ENCODE measurements at regions not wholly inside any gene's neighbourhood (a gene's known extent, or its start where the extent isn't known, plus 50 kb on each side); places are given as distances from the start of the nearest gene placed in this dataset.

DNA sequence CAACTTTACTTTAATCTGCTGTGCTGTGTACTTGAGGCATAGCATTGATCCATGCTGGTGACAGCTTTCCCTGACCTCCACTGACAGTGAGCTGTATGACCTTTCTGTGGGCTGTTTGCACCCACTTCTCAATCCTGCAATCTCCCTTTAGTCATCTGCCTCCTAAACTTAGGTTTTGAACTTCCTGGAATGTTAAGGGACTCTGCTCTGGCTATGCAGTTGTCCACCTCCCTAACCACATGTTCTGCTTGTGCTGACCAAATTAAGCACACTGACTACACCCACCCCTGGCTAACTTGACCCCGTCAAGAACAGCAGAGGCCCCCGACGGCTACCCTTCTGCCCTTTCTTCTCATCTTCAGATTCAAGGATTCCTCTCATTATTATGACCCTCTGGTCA lies 89.1 kb upstream of the NTM start:
- TF ChIP-seq, protein P1, sequence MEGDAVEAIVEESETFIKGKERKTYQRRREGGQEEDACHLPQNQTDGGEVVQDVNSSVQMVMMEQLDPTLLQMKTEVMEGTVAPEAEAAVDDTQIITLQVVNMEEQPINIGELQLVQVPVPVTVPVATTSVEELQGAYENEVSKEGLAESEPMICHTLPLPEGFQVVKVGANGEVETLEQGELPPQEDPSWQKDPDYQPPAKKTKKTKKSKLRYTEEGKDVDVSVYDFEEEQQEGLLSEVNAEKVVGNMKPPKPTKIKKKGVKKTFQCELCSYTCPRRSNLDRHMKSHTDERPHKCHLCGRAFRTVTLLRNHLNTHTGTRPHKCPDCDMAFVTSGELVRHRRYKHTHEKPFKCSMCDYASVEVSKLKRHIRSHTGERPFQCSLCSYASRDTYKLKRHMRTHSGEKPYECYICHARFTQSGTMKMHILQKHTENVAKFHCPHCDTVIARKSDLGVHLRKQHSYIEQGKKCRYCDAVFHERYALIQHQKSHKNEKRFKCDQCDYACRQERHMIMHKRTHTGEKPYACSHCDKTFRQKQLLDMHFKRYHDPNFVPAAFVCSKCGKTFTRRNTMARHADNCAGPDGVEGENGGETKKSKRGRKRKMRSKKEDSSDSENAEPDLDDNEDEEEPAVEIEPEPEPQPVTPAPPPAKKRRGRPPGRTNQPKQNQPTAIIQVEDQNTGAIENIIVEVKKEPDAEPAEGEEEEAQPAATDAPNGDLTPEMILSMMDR (IDR thresholded peaks at IDR 0.05), result no peak
- TF ChIP-seq POLR2AphosphoS5 (IDR thresholded peaks at IDR 0.05), result no peak
- TF ChIP-seq POLR2A (IDR thresholded peaks at IDR 0.05), result no peak
